ENCODE measurements at regions not wholly inside any gene's neighbourhood (a gene's known extent, or its start where the extent isn't known, plus 50 kb on each side); places are given as distances from the start of the nearest gene placed in this dataset.

GRCh38 chr7:156174428-156174827 is 362.2 kb upstream of the SHH start:
- in situ Hi-C loops (cut with MboI; ENCODE audit: low sequenced_read_pairs, unreplicated experiment) = no loop called here

DNA sequence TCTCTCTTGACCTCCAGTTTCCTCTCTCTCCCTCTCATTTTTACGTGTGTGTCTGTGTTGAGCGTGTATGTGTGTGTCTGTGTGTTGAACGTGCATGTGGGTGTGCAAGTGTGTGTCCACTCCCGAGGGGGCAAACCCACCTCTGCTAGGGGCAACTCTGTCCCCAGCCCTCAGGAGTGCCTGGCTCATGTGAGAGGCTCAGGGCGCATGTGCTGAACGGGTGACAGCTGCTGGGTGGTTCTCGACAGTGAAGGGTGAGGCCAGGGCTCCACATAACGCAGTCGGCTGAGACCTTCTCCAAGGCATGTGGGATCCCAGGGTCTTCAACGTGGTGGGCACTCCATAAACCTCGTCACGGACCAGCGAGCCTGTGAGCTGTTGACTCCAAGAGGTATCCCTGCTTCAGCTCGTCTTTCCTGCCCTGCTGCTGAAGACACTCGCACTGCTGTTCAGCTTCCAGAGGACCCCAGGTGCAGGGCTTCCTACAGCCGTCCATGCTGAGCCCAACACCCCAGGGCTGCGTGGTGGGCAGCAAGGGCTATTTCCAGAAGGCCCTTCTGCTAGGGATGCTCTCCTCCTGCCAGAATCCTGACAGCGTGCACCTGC is 361.6 kb upstream of the SHH start:
- DNase-seq (ENCODE audit: low spot score) = no peak
- in situ Hi-C loops (cut with MboI; ENCODE audit: low sequenced_read_pairs, unreplicated experiment) = no loop called here
- TF ChIP-seq, protein P1, sequence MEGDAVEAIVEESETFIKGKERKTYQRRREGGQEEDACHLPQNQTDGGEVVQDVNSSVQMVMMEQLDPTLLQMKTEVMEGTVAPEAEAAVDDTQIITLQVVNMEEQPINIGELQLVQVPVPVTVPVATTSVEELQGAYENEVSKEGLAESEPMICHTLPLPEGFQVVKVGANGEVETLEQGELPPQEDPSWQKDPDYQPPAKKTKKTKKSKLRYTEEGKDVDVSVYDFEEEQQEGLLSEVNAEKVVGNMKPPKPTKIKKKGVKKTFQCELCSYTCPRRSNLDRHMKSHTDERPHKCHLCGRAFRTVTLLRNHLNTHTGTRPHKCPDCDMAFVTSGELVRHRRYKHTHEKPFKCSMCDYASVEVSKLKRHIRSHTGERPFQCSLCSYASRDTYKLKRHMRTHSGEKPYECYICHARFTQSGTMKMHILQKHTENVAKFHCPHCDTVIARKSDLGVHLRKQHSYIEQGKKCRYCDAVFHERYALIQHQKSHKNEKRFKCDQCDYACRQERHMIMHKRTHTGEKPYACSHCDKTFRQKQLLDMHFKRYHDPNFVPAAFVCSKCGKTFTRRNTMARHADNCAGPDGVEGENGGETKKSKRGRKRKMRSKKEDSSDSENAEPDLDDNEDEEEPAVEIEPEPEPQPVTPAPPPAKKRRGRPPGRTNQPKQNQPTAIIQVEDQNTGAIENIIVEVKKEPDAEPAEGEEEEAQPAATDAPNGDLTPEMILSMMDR (IDR thresholded peaks at IDR 0.05; ENCODE audit: borderline replicate concordance, control extremely low read depth, extremely low read depth, insufficient read depth, missing control alignments) = no peak

More at GRCh38 chr7:156174428-156174827, 362.2 kb upstream of the SHH start:
- no peak for DNase-seq (ENCODE audit: low spot score)
- TF ChIP-seq, protein P1 (IDR thresholded peaks at IDR 0.05; ENCODE audit: borderline replicate concordance, control extremely low read depth, extremely low read depth, insufficient read depth, missing control alignments) = no peak

- in situ Hi-C loops (cut with MboI; ENCODE audit: low sequenced_read_pairs, unreplicated experiment) = no loop called here
These were observed 361.1 kb upstream of the SHH start for GRCh38 chr7:156173346-156173745.

DNA sequence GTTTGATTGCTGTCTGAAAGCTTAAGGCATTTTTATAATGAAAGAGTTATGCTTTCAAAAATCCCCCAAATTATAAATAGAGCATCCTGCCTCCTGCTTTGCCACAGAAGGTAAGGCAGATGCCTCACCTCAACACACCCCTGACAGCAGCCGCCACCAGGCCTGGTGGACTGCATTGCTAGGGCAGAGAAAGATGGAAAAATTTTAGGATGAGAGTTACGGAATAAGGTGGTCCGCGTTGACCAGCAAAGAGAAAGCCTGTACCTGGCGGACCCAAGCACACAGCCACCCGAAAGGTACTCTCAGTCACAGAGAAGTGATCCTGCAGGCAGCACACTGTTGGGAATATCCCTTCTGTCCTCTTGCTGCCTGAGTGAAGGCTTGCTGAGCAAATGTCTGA is 360.4 kb upstream of the SHH start:
- no peak for DNase-seq (ENCODE audit: low spot score)
- in situ Hi-C loops (cut with MboI; ENCODE audit: low sequenced_read_pairs, unreplicated experiment) = no loop called here
- TF ChIP-seq, protein P1 (IDR thresholded peaks at IDR 0.05; ENCODE audit: borderline replicate concordance, control extremely low read depth, extremely low read depth, insufficient read depth, missing control alignments) = no peak

More at GRCh38 chr7:156173346-156173745, 361.1 kb upstream of the SHH start:
- DNase-seq (ENCODE audit: low spot score) = no peak
- TF ChIP-seq, protein P1 (IDR thresholded peaks at IDR 0.05; ENCODE audit: borderline replicate concordance, control extremely low read depth, extremely low read depth, insufficient read depth, missing control alignments) = no peak

DNA sequence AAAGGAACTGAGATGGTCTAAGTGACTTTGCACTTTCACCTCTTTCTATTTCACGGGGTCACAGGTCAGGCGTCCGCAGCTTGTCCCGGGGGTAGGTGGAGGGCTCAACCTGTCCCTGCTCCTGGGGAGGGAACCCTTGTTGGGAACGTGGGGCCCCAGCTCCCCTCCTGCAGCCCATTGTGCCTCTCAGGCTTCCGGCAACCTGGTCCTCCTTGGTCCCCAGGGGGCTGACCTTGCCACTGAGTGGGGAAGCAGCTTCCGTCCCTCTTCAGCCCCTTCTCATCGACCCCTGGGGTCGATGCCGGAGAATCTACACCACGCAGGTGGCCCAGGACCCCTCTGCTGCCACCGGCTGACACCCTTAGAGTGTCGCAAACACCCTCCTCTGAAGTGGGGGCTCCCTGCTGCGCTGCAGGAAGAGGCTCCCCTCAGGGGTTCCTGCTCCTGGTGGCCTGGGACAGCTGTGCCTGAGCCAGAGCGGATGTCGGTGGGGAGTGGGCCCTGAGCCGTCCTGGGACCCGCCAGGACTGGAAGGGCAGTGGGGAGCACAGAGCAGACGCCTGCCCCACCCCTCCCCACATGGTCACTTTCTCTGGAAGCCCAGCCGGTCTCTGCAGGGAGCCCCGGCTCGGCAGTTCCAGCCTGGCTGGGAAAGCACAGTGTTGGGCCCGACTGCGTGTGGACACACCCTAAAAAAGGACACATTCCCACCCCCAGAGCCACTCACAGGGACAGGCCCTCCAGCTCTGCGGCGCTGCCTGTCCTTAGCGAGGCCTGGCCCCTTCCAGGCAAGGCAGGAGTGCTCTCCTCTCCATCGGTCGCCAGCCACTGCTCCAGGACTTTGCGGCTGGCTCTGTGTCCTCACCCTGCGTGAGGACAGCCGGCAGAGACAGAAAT is 357.5 kb upstream of the SHH start:
- DNase-seq (ENCODE audit: low spot score) = no peak
- TF ChIP-seq, protein P1 (IDR thresholded peaks at IDR 0.05; ENCODE audit: borderline replicate concordance, control extremely low read depth, extremely low read depth, insufficient read depth, missing control alignments) = no peak
- in situ Hi-C loops (cut with MboI; ENCODE audit: low sequenced_read_pairs, unreplicated experiment) = no loop called here

GRCh38 chr7:156168434-156168833 is 356.2 kb upstream of the SHH start:
- TF ChIP-seq, protein P1 (IDR thresholded peaks at IDR 0.05; ENCODE audit: borderline replicate concordance, control extremely low read depth, extremely low read depth, insufficient read depth, missing control alignments) = no peak
- in situ Hi-C loops (cut with MboI; ENCODE audit: low sequenced_read_pairs, unreplicated experiment) = no loop called here
- no peak for DNase-seq (ENCODE audit: low spot score)
